ENCODE measurements at regions not wholly inside any gene's neighbourhood (a gene's known extent, or its start where the extent isn't known, plus 50 kb on each side); places are given as distances from the start of the nearest gene placed in this dataset.
A peak's percentile ranks its signal among the peaks of the same experiment; 100 is the strongest.

DNA sequence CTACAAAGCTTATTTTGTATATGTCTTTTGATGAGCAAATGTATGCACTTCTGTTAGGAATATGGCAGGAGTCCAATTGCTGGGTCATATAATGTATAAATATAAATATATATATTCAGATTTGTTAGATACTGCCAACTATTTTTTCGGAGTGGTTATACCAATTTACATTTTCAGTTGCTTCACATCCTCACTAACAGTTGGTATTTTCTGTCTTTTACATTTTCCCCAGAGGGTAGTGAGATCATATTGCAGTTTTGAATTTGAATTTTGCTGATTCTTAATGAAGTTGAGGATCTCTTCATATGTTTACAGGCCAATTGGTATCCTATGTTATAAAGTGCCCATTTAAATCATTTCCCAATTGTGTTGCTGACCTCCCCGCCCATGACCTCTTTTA, 139.0 kb upstream of the KCNMB2 start:
- DNase-seq: no peak

DNA sequence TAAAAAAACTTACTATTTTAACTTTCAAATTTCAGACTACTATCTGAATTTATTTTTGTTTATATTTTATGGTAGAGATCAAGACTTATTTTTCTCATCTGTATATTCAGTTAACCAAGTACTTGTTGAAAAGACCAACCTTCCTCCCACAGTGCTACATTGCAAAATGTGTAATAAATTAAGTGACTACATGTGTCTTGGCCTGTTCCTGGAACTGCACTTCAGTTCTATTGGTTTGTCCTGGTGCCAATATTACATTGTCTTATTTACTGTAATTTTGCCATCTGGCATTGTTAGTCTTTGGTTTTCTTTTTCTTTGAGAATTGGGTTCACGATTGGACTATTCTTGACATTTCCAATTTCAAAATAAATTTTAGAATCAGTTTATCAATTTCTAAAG, 138.4 kb upstream of the KCNMB2 start:
- no peak for DNase-seq

DNA sequence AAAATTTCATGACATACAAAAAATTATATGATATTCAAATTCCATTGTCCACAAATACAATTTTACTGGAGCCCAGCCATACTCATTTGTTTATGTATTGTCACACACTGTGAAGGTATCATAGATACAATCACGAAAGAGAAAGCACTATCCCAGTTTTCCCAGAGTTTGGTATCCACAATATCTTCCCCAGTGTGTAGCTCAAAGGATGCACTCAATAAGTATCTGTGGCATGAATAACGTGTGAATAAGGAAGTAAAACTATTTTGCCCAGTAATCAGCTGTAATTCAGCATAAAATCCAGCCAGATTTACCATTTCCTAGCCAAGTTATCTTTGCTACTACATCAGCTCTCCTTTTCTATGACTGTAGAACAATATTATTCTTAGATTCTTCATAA, 131.3 kb upstream of the KCNMB2 start:
- DNase-seq: no peak

DNA sequence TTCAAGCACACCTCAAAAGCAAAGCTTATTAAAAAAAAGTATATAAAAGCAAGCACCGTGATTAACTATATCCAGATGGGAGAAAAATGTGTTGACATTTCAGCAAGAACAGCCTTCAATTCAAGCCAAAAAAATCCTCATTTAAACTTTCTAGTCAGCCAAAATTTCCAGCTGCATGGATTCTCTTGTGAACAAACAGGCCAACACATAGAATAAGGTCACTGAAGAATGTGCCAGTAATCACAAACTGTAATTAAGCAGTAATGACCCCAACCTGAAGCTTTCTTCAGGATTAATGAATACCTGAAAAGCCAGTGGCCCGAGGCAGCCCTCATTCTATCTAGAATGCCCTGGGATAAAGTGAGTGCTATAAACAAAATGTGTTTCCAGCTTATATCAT, 130.7 kb upstream of the KCNMB2 start:
- no peak for DNase-seq

DNA sequence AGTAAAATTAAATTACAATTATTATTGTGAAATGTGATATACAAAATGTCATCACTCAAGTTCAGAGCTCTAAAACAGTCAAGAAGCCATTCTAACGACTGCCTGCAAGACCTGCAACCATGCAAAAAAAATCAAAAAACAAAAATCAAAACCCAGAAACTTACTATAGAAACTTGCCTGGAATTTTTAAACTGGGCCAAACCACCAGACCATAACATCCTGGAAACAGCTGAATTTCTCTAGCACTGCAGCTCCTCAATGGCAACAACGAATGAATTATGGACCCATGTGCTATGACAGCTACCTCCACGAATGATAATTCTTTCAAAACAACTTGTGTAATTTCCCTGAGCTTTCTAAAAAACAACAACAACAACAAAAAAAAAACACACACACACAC, 130.0 kb upstream of the KCNMB2 start:
- DNase-seq: no peak

DNA sequence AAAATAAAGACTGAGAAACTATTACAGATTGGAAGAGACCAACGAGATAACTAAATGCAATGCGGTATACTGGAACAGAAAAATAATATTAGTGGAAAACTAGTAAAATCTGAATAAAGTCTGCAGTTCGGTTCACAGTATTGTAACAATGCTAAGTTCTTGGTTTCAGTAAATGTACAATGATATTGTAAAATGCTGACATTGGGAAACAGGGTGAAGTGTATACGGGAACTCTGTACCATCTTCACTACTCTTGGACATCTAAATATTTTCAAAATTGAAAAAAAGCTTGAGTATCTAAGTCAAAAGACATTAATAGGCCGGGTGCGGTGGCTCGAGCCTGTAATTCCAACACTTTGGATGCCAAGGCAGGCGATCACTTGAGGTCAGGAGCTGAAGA, 120.9 kb upstream of the KCNMB2 start:
- no peak for DNase-seq

DNA sequence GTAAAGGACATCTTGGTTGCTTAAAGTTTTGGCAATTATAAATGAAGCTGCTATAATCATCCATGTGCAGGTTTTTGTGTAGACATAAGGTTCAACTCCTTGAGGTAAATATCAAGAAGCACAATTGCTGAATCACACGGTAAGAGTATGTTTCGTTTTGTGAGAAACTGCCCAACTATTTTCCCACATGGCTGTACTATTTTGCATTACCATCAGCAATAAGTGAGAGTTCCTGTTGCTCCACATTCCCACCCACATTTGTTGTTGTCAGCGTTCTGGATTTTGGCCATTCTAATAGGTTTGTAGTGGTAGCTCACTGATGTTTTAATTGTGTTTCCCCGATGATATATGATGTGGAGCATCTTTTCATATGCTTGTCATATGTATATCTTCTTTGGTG, 118.5 kb upstream of the KCNMB2 start:
- no peak for DNase-seq

DNA sequence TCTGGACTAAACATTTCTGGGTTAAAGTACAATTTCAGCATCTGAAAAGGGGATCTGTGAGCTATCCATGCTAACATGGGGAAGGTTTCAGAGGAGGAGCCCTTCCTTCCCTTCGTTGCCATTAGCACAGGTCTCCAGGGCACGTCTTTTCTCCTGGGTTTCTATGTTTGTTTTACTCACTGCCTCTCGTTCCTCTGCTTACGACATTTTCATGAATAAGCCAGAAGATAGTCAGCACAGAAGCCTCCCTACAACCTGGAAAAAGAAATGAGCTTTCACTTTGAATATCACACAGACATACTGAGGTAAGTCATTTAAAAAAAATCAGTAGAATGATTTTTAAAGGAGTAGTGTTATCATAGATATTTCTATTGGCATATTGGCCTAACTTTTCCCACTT, 117.2 kb upstream of the KCNMB2 start:
- DNase-seq: peak; percentile 31

DNA sequence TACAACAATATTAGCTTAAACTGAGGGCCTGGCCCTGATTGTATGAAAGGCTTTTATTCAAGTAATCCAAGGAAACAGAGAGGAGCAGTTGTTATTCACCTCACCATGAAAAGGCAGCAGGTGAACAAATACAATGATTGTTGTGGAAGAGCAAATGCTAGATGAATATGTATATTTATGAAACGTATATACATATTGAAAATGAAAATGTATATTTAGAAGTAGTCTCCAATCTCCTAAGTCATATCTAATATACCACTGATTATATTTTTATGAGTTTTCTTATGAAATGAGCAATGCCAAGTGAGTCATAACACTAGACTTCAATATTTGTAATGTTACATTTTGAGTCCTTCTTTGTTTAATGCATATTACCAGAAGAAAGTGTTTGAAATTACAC, 116.2 kb upstream of the KCNMB2 start:
- DNase-seq: peak; percentile 34

DNA sequence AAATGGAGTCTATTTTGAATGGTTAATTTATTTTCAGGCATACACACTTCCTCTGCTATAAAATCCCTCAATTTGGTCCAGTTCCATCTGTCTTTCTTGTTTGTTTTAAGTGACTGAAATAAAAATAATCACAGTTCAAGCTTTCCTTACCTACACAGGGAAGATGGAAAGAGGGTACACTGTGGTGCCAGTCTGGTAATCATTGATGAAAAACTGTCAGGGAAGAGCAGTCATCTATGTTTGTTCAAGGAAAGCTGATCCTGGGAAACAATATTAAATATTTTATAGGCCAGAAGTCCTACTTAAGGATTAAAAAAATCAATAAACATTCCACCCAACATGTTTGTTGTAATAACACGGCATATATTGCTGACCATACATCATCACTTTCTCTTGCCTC, 115.2 kb upstream of the KCNMB2 start:
- peak; percentile 19 for DNase-seq

DNA sequence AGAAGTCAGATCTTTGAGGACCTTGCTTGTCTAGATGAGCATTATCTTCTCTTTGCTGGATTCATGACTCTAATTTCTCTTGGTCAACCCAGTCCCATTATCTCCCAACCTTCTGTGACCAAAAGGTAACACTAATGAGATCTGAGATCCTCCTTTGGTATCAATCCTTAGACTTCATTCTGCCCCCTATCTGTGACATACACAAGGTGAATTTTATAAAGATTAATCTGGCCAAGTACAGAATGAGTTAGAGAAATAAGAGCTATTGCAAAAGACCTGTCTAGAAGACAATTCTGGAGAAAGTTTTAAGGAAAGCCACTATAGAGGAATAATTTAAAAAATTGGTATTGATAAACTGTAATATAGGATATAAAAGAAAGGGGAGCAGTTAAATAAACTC, 113.8 kb upstream of the KCNMB2 start:
- DNase-seq: no peak

DNA sequence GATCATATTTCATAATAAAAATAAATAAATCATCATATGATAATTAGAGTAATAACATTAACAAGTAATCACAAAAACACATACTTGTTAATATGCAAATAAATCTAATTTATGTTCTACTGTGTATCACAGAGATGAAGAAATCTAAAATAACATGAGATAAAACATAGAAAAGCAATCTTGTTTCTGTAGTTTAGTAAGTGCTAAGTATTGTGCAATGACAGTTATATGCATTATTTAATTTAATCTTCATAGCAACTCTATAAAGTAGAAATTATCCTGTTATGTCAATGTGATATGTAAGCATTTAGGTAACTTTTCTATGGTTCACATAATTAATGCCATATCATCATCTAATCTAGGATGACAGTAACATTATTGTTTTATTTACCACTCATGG, 108.2 kb upstream of the KCNMB2 start:
- no peak for DNase-seq

DNA sequence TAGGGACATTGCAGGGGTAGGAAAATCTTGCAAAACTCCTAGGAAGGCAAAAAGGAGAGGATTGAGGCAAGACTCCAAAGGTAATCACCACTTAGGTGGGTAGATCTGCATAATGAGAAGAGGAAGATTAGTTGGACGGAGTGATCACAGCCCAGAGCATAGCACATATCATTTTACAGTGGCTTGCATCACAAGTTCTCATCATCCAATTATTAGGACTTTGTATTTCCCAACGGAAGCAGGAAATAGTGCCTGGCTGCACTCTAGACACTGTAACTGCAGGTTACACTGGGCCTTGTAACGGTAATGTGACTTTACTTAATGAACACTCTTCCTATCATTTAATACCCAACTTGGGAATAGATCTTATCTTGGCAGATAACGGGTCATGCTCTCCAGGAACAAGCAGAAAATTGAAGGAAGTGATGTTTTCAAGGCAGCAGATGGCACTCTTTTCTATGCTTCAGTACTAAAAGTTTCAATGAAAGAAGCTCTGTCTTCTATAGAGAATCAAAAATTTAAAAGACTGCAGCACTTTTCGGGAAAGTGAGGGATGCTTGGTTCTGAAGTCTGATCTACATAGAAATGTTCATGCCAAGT, 101.9 kb upstream of the KCNMB2 start:
- DNase-seq: no peak

DNA sequence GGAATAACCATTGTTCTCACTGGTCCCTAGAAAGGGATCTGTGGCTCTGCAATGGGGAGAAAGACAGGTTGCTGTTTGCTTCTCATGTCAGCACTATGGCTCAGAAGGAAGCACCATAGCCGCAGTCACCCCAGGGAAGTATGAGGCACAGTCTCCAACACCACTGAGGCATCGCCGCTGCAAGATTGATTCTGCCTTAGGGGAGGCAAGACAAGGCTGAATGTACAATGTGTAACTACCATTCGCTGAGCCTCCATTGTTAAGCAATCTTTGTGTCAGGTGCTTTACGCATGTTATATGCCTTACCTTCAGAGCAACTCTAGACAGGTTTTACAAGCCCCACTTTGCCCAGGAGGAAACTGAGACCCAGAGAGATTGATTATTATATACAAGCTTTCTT, 100.7 kb upstream of the KCNMB2 start:
- no peak for DNase-seq

DNA sequence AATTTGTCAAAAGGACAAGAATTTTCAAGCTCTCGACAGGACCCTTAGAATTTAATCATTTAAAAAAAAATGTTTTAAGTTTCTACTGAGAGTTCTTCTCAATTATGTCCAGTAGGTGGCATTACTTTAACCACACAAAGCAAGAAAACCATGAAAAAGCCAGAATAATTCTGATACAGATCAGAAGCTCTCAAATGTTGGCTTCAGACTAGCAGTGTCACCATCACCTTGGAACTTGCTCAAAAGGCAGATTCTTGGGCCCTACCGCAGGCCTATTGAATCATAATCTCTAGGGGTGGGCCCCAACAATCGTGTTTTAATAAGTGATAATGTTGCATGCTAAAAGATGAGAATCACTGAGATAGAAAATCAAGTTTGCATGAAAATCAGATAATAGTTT, 99.5 kb upstream of the KCNMB2 start:
- DNase-seq: peak; percentile 40

DNA sequence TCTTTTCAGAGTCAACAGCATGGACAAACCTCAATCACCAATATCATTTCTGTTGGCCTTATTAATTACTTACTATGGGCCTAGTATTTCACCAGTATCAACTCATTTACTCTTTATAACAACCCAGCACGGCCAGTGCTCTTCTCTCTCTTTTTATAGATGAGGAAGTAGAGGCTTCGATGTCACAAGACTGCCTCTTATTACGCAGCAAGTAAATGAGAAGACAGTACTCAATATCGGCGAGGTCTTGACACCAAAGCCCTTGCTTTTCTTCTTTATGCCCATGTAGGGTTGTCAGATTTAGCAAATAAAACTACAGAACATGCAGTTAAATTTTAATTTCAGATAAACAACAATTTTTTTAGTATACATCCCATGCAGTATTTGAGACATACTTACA, 99.0 kb upstream of the KCNMB2 start:
- no peak for DNase-seq

DNA sequence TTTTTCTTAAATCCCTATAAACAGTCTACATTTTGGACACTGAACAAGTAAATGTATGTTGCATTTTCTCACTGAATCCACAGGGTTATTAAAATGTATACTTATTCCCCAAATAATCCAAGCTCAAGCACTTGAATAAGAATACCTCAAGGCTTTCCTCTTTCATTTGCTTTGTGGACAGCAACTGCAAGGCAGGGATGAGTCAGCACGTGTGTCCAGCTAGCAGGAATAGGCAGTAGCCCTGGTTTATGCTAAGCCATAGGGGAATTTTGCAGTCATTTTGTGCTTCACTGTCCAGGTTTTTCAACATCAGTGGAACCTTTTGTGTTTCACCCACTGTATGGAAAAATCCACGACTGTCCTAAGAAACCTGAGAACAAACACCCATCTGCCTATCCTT, 96.7 kb upstream of the KCNMB2 start:
- no peak for DNase-seq

DNA sequence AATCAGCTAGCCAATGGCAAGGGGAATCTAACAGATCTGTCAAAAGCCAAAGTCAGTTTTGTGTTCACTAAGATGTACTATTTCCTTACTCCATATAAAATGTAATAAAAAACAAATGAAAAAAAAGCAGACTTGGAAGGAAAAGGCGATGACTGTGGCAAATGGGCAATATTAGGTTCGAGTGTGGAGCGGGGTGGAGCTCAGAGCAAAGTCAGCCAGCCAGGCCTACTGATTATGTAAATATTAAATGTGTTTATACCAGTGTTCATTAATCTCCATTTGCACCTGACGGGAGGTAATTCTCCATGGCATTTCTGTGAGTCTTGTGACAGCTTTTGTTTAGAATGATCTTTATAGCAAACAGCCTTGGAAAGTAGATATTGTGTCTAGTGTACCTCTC, 96.2 kb upstream of the KCNMB2 start:
- no peak for DNase-seq

DNA sequence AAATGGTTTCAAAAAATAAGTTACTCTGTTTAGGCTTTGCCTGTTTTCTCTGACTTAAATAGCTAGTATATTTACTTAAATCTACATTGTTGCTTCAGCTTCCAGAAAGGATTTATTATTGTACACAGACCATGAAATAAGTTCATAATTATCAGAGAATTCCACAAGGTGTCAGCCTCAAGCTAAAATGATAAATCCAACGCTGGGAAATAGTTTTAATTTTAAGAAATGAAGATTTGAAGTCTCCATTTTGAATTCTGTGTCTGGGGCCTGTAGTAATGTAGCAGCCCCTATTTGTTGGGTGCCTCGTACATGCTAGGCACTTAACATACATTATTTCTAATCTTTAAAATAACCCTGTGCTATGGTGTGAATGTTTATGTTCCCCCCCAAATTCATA, 92.6 kb upstream of the KCNMB2 start:
- DNase-seq: no peak

DNA sequence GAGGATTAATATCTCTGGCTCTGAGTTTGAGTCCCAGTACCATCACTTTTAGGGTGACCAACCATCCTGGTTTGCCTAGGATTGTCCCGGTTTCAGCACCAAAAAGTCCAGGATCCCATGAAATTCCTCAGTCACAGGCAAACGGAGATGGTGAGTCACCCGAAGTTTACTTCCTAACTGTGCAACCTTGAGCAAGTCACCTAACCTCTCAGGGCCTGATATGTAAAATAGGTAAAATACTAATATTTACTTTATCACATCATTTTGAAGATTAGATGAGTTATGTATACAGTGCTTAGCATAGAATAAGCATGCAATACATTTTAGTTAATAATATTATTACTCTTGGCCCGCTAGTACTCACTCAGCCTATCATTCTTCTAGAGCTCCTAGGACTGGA, 91.1 kb upstream of the KCNMB2 start:
- DNase-seq: no peak

DNA sequence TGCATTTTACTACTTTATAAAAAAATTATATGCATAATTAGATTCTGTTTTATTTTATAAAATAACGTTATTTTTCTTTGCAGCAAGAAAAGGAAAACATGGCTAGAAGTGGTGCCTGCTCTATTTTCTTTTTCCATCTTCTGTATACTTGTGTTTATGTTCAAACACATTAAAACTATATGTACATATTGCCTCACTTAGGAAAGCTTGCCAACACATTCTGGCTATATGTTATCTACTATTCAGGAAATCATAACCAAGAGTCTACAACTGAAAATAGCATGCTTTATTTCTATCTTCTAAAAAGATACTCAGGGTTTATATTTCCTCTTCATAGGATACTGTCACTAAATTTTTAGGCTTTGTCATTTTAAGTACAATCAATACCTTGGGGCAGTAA, 90.2 kb upstream of the KCNMB2 start:
- no peak for DNase-seq

DNA sequence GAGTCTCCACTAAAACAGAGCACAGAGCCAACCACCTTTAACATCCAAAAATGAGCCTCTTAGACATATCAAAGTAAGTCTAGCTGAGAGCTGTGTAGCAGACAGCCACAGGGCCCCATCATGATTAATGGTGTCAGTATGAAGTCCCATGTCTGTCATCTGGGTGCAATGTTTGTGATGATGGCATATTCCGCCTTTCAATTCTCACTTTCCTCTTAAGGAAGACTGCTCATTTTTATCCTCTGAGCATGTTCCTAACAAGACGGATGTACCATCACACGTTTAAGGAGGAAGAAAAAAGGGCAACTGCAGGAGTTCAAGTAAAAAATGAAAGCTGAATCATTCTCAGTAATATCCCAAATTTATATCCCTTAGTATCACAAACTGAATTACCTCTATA, 85.8 kb upstream of the KCNMB2 start:
- no peak for DNase-seq

DNA sequence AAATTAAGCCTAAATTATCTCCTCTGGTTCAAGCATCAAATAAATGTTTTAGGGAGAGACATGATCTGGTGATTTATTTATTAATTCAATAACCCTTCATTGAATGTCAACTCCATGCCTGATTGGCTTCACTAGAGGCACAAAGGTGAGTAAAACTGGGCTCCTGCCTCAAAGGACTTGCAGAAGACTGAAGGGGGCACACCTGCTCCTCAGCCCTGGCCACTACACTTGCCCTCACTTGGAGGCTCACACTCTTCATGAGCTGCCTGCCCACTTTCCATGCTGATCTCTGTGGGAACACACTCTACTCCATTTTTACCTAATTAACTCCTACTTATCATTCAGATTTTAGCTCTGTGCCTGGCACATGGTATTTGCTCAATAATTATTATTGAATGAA, 84.4 kb upstream of the KCNMB2 start:
- DNase-seq: no peak

DNA sequence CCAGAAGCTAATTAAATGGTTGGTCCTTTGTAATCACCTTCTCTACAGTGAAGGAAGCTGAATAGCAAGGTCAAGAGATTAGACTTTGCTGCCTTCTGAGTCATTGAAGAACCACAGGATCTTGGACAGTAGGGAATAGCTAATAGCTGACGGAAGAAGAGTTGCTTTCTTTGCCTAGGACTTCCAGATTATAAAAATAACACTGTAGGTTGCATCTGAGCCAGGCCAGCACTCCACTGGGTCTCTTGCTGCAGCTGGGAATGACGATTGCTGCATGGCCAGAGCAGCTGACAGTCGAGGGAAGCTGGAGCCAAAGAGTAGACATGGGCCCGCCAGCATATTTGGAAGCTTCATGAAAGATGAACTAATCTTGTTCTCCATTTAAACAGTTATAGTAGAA, 81.5 kb upstream of the KCNMB2 start:
- DNase-seq: no peak

DNA sequence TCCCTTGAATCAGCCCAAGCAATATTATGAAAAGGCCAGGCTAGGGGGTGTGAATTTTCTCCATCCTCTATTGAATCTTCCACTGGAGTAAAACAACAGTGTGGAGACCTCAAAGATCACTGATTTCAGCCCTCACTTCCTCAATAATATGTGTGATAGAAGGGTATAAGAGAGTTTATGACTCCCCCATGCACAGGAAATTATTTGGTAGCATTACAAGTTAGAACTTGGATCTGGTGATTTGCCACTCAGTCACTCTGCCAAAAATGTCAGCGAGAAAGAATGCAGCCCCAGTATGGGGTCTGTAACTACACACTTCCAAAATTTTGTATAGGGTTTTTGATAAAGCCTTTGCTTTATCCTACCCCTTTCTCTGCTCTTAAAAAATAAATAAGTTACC, 81.0 kb upstream of the KCNMB2 start:
- DNase-seq: no peak

DNA sequence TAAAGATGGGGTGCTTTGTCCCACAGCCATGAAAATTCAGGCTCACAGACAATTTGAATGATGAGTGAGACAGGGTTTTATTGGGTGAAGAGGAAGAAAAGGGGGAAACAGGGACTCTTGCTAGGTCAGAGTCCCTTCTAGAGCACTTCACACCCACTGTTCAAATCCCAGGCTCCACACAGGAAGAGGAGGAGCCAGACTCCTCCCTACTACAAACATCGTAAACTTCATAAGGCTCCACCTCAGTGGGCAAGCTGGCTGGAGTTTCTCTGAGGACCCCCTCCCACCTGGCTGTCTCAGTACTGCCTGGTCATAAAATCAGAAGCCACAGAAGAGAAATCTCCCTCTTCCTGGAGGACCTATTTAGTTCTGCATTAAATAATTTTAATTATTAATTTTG, 80.3 kb upstream of the KCNMB2 start:
- DNase-seq: no peak

All from NCI-H2029 (cell line).